ENCODE measurements at regions not wholly inside any gene's neighbourhood (a gene's known extent, or its start where the extent isn't known, plus 50 kb on each side); places are given as distances from the start of the nearest gene placed in this dataset.

DNA sequence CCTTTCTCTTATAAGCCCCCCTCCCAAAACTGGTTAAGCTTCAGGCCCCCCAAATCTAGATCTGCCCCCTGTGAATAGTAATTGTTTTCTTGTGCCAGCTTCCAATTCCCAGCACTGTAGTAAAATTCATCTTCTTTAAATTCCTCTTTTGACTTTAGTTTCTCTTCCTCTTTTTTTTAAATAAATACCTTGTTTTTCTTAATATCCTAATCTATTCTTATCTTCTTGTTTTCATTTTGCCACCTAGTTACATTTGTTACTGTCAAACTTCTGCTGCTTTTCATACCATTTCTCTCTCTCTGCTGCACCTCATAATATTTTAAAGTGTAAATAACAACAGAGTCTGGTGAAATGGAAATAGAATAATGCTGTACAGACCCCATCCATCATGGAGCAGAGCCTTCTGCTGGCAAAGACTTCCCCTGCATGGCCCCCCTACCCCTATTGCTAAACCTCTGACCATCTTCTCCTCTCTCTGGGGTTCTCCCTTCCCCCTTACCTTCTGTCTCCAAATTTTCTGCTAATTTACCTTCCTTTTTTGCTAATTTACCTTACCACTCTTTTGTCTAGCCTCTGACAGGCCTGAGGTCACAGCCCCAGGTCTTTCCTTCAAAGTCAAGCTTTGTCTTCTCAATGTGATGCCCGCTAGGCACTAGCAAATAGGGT lies 94.9 kb upstream of the PAPOLG start:
- Histone ChIP-seq H4K5ac (ENCODE audit: low read length) (no peak overlapping the region), H3K36me3 (ENCODE audit: control insufficient read depth, insufficient read depth, low read length) (no peaks in the 10 kb centered on the region), H3K27me3 (ENCODE audit: insufficient read depth, low read length, poor library complexity) (no peaks in the 10 kb centered on the region), H3K27ac (ENCODE audit: low read depth, low read length) (no peak overlapping the region), H2AK5ac (ENCODE audit: low read length) (no peak overlapping the region), H3K79me1 (ENCODE audit: low read length) (no peaks in the 10 kb centered on the region), H3K18ac (ENCODE audit: low read length) (no peak overlapping the region), H4K8ac (ENCODE audit: low read depth, low read length) (no peak overlapping the region), H3K4me1 (ENCODE audit: control insufficient read depth, low read depth, low read length) (no peaks in the 10 kb centered on the region), H3K79me2 (ENCODE audit: control insufficient read depth, insufficient read depth, low read length) (no peaks in the 10 kb centered on the region), H3K23ac (ENCODE audit: low read length) (no peak overlapping the region), H2BK120ac (ENCODE audit: low read depth, low read length) (no peak overlapping the region), H3K9ac (ENCODE audit: low read length) (no peak overlapping the region), H3K4me3 (ENCODE audit: low read length) (no peak overlapping the region), H2BK5ac (ENCODE audit: low read length) (no peak overlapping the region), H3K4ac (ENCODE audit: low read depth, low read length) (no peak overlapping the region), H3K56ac (ENCODE audit: low read length) (no peak overlapping the region), H3K4me2 (ENCODE audit: low read length) (no peak overlapping the region), H2BK15ac (replicated peaks; ENCODE audit: low read depth) (no peak overlapping the region)
- no CpG with 5 or more reads among the region's 1 CpG for WGBS (ENCODE audit: extremely low coverage, insufficient coverage, low lambda C conversion rate)
- DNase-seq = no peak

- H3K23ac ChIP-seq (ENCODE audit: low read length) = no peak overlapping the region
- no peak overlapping the region for H2BK120ac ChIP-seq (ENCODE audit: low read depth, low read length)
- no peak for DNase-seq
These were observed 93.3 kb upstream of the PAPOLG start for GRCh38 chr2:60662781-60663180.

DNA sequence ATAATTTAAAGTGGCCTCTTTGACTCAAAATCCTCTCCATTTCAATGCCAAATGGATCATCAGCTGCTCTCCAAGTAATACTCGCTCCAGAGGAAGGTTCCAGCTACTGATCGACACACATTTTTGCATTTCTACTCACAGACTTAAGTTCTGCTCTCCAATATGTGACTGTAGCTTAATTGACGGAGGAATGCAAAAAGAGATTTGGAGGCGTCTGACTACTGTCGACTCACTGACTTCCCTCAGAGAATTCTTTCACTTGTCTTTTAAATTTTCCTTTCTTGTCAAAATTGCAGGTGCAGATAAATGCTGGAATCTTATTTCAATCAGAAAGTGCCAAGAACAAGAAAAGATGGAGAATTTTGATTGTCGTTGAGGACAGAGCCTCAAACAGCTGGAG lies 84.1 kb upstream of the PAPOLG start:
- Histone ChIP-seq H3K27ac (ENCODE audit: low read depth, low read length) (no peak overlapping the region), H2AK5ac (ENCODE audit: low read length) (no peak overlapping the region), H3K18ac (ENCODE audit: low read length) (no peak overlapping the region), H4K8ac (ENCODE audit: low read depth, low read length) (no peak overlapping the region), H2BK5ac (ENCODE audit: low read length) (no peak overlapping the region), H3K4me3 (ENCODE audit: low read length) (no peak overlapping the region), H3K9ac (ENCODE audit: low read length) (no peak overlapping the region), H3K4ac (ENCODE audit: low read depth, low read length) (no peak overlapping the region), H3K79me2 (ENCODE audit: control insufficient read depth, insufficient read depth, low read length) (no peaks in the 10 kb centered on the region), H3K23ac (ENCODE audit: low read length) (no peak overlapping the region), H2BK120ac (ENCODE audit: low read depth, low read length) (no peak overlapping the region), H3K4me2 (ENCODE audit: low read length) (no peak overlapping the region), H3K56ac (ENCODE audit: low read length) (no peak overlapping the region), H3K79me1 (ENCODE audit: low read length) (no peaks in the 10 kb centered on the region), H2BK15ac (replicated peaks; ENCODE audit: low read depth) (no peak overlapping the region), H3K4me1 (ENCODE audit: control insufficient read depth, low read depth, low read length) (no peaks in the 10 kb centered on the region), H4K5ac (ENCODE audit: low read length) (no peak overlapping the region), H3K36me3 (ENCODE audit: control insufficient read depth, insufficient read depth, low read length) (no peaks in the 10 kb centered on the region), H3K27me3 (ENCODE audit: insufficient read depth, low read length, poor library complexity) (no peaks in the 10 kb centered on the region)
- no peak for DNase-seq
- no CpG with 5 or more reads among the region's 6 CpGs for WGBS (ENCODE audit: extremely low coverage, insufficient coverage, low lambda C conversion rate)

More at GRCh38 chr2:60662781-60663180, 93.3 kb upstream of the PAPOLG start:
- Histone ChIP-seq H3K36me3 (ENCODE audit: control insufficient read depth, insufficient read depth, low read length) (no peaks in the 10 kb centered on the region), H3K79me2 (ENCODE audit: control insufficient read depth, insufficient read depth, low read length) (no peaks in the 10 kb centered on the region), H3K56ac (ENCODE audit: low read length) (no peak overlapping the region), H2BK5ac (ENCODE audit: low read length) (no peak overlapping the region), H3K27me3 (ENCODE audit: insufficient read depth, low read length, poor library complexity) (no peaks in the 10 kb centered on the region), H3K18ac (ENCODE audit: low read length) (no peak overlapping the region), H2BK15ac (replicated peaks; ENCODE audit: low read depth) (no peak overlapping the region), H3K27ac (ENCODE audit: low read depth, low read length) (no peak overlapping the region), H2AK5ac (ENCODE audit: low read length) (no peak overlapping the region), H4K5ac (ENCODE audit: low read length) (no peak overlapping the region), H3K9ac (ENCODE audit: low read length) (no peak overlapping the region), H3K4me3 (ENCODE audit: low read length) (no peak overlapping the region), H3K4me2 (ENCODE audit: low read length) (no peak overlapping the region), H3K4ac (ENCODE audit: low read depth, low read length) (no peak overlapping the region), H3K79me1 (ENCODE audit: low read length) (no peaks in the 10 kb centered on the region), H3K4me1 (ENCODE audit: control insufficient read depth, low read depth, low read length) (no peaks in the 10 kb centered on the region), H4K8ac (ENCODE audit: low read depth, low read length) (no peak overlapping the region)

DNA sequence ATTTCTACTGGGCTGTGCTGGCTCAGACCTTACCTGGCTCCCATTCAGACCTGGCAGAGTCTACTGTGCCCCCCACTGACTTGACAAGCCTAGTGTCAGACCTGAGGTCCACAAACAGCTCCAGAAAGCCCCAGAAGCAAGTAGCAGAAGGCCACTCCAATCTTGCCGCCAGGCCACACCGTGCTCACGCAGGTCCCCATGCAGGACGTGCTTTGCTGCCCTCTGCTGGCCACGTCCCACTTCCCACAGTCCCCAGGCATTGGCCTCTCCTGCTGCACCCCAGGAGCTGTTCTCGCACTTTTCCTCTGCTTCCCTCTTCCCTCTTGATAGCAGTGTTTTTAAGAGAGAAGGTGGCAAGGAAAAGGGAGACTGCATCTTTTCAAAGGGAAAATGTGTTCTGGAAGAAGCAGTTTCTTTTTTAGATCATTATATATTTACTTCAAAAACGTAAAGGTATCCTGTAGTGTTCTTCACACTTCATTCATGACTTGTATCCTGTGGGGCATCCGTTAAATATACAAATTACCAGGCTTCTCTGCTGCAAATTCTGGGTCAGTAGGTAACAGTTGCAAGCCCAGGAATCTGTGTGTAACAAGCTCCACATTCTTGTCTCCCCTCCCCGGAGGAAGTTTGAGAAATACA lies 81.4 kb upstream of the PAPOLG start:
- no peaks in the 10 kb centered on the region for H3K36me3 ChIP-seq (ENCODE audit: control insufficient read depth, insufficient read depth, low read length)
- H3K4me3 ChIP-seq (ENCODE audit: low read length) = no peak overlapping the region
- H3K79me1 ChIP-seq (ENCODE audit: low read length) = no peaks in the 10 kb centered on the region
- no peak overlapping the region for H3K27ac ChIP-seq (ENCODE audit: low read depth, low read length)
- H3K18ac ChIP-seq (ENCODE audit: low read length) = no peak overlapping the region
- DNase-seq = peak; percentile 92
- no CpG with 5 or more reads among the region's 9 CpGs for WGBS (ENCODE audit: extremely low coverage, insufficient coverage, low lambda C conversion rate)
- no peak overlapping the region for H2BK15ac ChIP-seq (replicated peaks; ENCODE audit: low read depth)
- H3K4ac ChIP-seq (ENCODE audit: low read depth, low read length) = no peak overlapping the region
- H2BK5ac ChIP-seq (ENCODE audit: low read length) = no peak overlapping the region
- no peaks in the 10 kb centered on the region for H3K27me3 ChIP-seq (ENCODE audit: insufficient read depth, low read length, poor library complexity)
- no peaks in the 10 kb centered on the region for H3K4me1 ChIP-seq (ENCODE audit: control insufficient read depth, low read depth, low read length)
- no peak overlapping the region for H3K9ac ChIP-seq (ENCODE audit: low read length)
- no peak overlapping the region for H4K5ac ChIP-seq (ENCODE audit: low read length)
- no peak overlapping the region for H3K4me2 ChIP-seq (ENCODE audit: low read length)
- no peak overlapping the region for H2BK120ac ChIP-seq (ENCODE audit: low read depth, low read length)
- H4K8ac ChIP-seq (ENCODE audit: low read depth, low read length) = no peak overlapping the region
- no peaks in the 10 kb centered on the region for H3K79me2 ChIP-seq (ENCODE audit: control insufficient read depth, insufficient read depth, low read length)
- H3K23ac ChIP-seq (ENCODE audit: low read length) = no peak overlapping the region
- no peak overlapping the region for H2AK5ac ChIP-seq (ENCODE audit: low read length)
- no peak overlapping the region for H3K56ac ChIP-seq (ENCODE audit: low read length)

GRCh38 chr2:60675301-60675700 lies 80.8 kb upstream of the PAPOLG start:
- Histone ChIP-seq H2BK120ac (ENCODE audit: low read depth, low read length) (no peak overlapping the region), H3K4me3 (ENCODE audit: low read length) (no peak overlapping the region), H3K27ac (ENCODE audit: low read depth, low read length) (no peak overlapping the region), H2AK5ac (ENCODE audit: low read length) (no peak overlapping the region), H3K36me3 (ENCODE audit: control insufficient read depth, insufficient read depth, low read length) (no peaks in the 10 kb centered on the region), H3K79me1 (ENCODE audit: low read length) (no peaks in the 10 kb centered on the region), H2BK5ac (ENCODE audit: low read length) (no peak overlapping the region), H3K23ac (ENCODE audit: low read length) (no peak overlapping the region), H3K4ac (ENCODE audit: low read depth, low read length) (no peak overlapping the region), H3K79me2 (ENCODE audit: control insufficient read depth, insufficient read depth, low read length) (no peaks in the 10 kb centered on the region), H4K5ac (ENCODE audit: low read length) (no peak overlapping the region), H3K4me1 (ENCODE audit: control insufficient read depth, low read depth, low read length) (no peaks in the 10 kb centered on the region), H3K9ac (ENCODE audit: low read length) (no peak overlapping the region), H4K8ac (ENCODE audit: low read depth, low read length) (no peak overlapping the region), H3K18ac (ENCODE audit: low read length) (no peak overlapping the region), H3K4me2 (ENCODE audit: low read length) (no peak overlapping the region), H3K27me3 (ENCODE audit: insufficient read depth, low read length, poor library complexity) (no peaks in the 10 kb centered on the region), H3K56ac (ENCODE audit: low read length) (no peak overlapping the region), H2BK15ac (replicated peaks; ENCODE audit: low read depth) (no peak overlapping the region)
- WGBS (ENCODE audit: extremely low coverage, insufficient coverage, low lambda C conversion rate) = no CpG with 5 or more reads among the region's 3 CpGs
- DNase-seq = peak; percentile 8

Data from mesendoderm (in vitro differentiated cells).